Keratinocyte (primary cell): ENCODE measurements at regions not wholly inside any gene's neighbourhood (a gene's known extent, or its start where the extent isn't known, plus 50 kb on each side); places are given as distances from the start of the nearest gene placed in this dataset.

Experiments
- DNase-seq: peaks from one replicate; pipeline ENCODE4 v3.0.0-alpha.2; 2011; ENCODE audit warnings: low read depth, missing footprints, low spot score
- FAIRE-seq: peaks from 2 replicates; lab custom pipeline; 2011; peaks lifted over from hg19 to GRCh38; lab: Jason Lieb, UNC
- H2AFZ ChIP-seq: 2 replicates; pipeline ENCODE4 v1.6.0; 2012; ENCODE audit warnings: low read length, control low read depth, inconsistent platforms; ENCODE audit not compliant: control insufficient read depth
- H3K27ac ChIP-seq: 2 replicates; pipeline ENCODE4 v1.5.1; 2011; ENCODE audit warnings: low read length; ENCODE audit not compliant: control insufficient read depth, insufficient read depth
- H3K27me3 ChIP-seq: 3 replicates; pipeline ENCODE4 v1.6.0; 2011; ENCODE audit warnings: low read length; ENCODE audit not compliant: control insufficient read depth, insufficient read depth; ENCODE audit errors: extremely low read depth
- H3K36me3 ChIP-seq, 2 experiments: 2 replicates in 1 of 2; 3 replicates in 1 of 2; pipeline ENCODE4 v1.5.1; 2011; ENCODE audit warnings: low read length in 2 of 2, mild to moderate bottlenecking in 1 of 2; ENCODE audit not compliant: control insufficient read depth in 2 of 2, insufficient read depth in 2 of 2; ENCODE audit errors: extremely low read depth in 1 of 2
- H3K4me1 ChIP-seq: 3 replicates; pipeline ENCODE4 v1.5.1; 2011; ENCODE audit warnings: low read length; ENCODE audit not compliant: control insufficient read depth, insufficient read depth; ENCODE audit errors: extremely low read depth
- H3K4me2 ChIP-seq: 3 replicates; pipeline ENCODE4 v1.6.0; 2011; ENCODE audit warnings: low read depth, low read length; ENCODE audit not compliant: control insufficient read depth, insufficient read depth; ENCODE audit errors: extremely low read depth
- H3K4me3 ChIP-seq, 3 experiments: fragments of 200-600 bp in 1 of 3; sonication (generic) in 1 of 3; 2 replicates in 2 of 3; 3 replicates in 1 of 3; pipeline ENCODE4 v1.5.1; 2011 to 2016; ENCODE audit warnings: low read length in 3 of 3, mild to moderate bottlenecking in 3 of 3, control low read depth in 2 of 3, inconsistent platforms in 1 of 3, low read depth in 1 of 3, mixed read lengths in 1 of 3, mixed run types in 1 of 3, moderate library complexity in 1 of 3; ENCODE audit not compliant: control insufficient read depth in 2 of 3, insufficient read depth in 2 of 3; ENCODE audit errors: extremely low read depth in 1 of 3
- H3K79me2 ChIP-seq: 2 replicates; pipeline ENCODE4 v1.6.0; 2012; ENCODE audit warnings: low read length; ENCODE audit not compliant: control insufficient read depth, insufficient read depth
- H3K9ac ChIP-seq: 3 replicates; pipeline ENCODE4 v1.6.0; 2011; ENCODE audit warnings: low read length; ENCODE audit not compliant: control insufficient read depth, insufficient read depth; ENCODE audit errors: extremely low read depth
- H3K9me1 ChIP-seq: 3 replicates; pipeline ENCODE4 v1.6.0; 2011; ENCODE audit warnings: low read length; ENCODE audit not compliant: control insufficient read depth, insufficient read depth; ENCODE audit errors: extremely low read depth
- H3K9me3 ChIP-seq: 2 replicates; pipeline ENCODE4 v1.5.1; 2012; ENCODE audit warnings: low read depth, low read length; ENCODE audit not compliant: control insufficient read depth
- H4K20me1 ChIP-seq: 3 replicates; pipeline ENCODE4 v1.6.0; 2011; ENCODE audit warnings: low read length; ENCODE audit not compliant: control insufficient read depth, insufficient read depth; ENCODE audit errors: extremely low read depth
- CTCF ChIP-seq, 3 experiments: IDR thresholded peaks in 1 of 3; conservative IDR thresholded peaks in 1 of 3; optimal IDR thresholded peaks in 1 of 3; 2 replicates in 2 of 3; 3 replicates in 1 of 3; pipeline versions ENCODE3 to v1.5.1; 2011; ENCODE audit warnings: low read length in 3 of 3, mild to moderate bottlenecking in 3 of 3, moderate library complexity in 2 of 3, control low read depth in 1 of 3, inconsistent platforms in 1 of 3; ENCODE audit not compliant: insufficient read depth in 2 of 3; ENCODE audit errors: extremely low read depth in 1 of 3
- dilution Hi-C: fragments of 300-500 bp; cut with MboI; formaldehyde crosslinking; loops from one replicate; pipeline ENCODE4 v1.7.0; 2020; ENCODE audit warnings: low sequenced_read_pairs; ENCODE audit not compliant: extremely low pct_ligation_motif_present

GRCh38 chr2:185338104-185338503 is 400.5 kb upstream of the FSIP2 start:
- Histone ChIP-seq H3K27me3 (no peaks in the 10 kb centered on the region), H3K27ac (no peak overlapping the region), H3K9me3 (no peaks in the 10 kb centered on the region), H3K4me1 (no peaks in the 10 kb centered on the region), H4K20me1 (no peaks in the 10 kb centered on the region), H3K9me1 (no peaks in the 10 kb centered on the region), H3K36me3 (no peaks in the 10 kb centered on the region), H3K9ac (no peak overlapping the region), H3K79me2 (no peaks in the 10 kb centered on the region), H2AFZ (no peak overlapping the region), H3K4me3 (no peak overlapping the region), H3K4me2 (no peak overlapping the region)
- TF ChIP-seq CTCF (optimal IDR thresholded peaks at IDR 0.05 in 1 of 3, IDR thresholded peaks at IDR 0.05 in 1 of 3, conservative IDR thresholded peaks at IDR 0.05 in 1 of 3; ENCODE audit: extremely low read depth in 1 of 3, insufficient read depth in 2 of 3, low read length in 3 of 3), result no peak
- DNase-seq (no peak), FAIRE-seq (no peak)
- dilution Hi-C loops, result no loop called here

- Histone ChIP-seq H3K4me3 (no peak overlapping the region), H3K4me2 (no peak overlapping the region), H3K27ac (no peak overlapping the region), H3K9me1 (no peaks in the 10 kb centered on the region), H3K9me3 (no peaks in the 10 kb centered on the region), H3K9ac (no peak overlapping the region), H3K4me1 (no peaks in the 10 kb centered on the region), H3K36me3 (no peaks in the 10 kb centered on the region), H3K79me2 (no peaks in the 10 kb centered on the region), H3K27me3 (no peaks in the 10 kb centered on the region), H4K20me1 (no peaks in the 10 kb centered on the region), H2AFZ (no peak overlapping the region)
- TF ChIP-seq CTCF (optimal IDR thresholded peaks at IDR 0.05 in 1 of 3, IDR thresholded peaks at IDR 0.05 in 1 of 3, conservative IDR thresholded peaks at IDR 0.05 in 1 of 3; ENCODE audit: extremely low read depth in 1 of 3, insufficient read depth in 2 of 3, low read length in 3 of 3), result no peak
- no peak for FAIRE-seq
- no peak for DNase-seq
- dilution Hi-C loops, result no loop called here
Measured at GRCh38 chr2:185347445-185347844, 391.2 kb upstream of the FSIP2 start.
